GM06990 (cell line): ENCODE measurements at regions not wholly inside any gene's neighbourhood (a gene's known extent, or its start where the extent isn't known, plus 50 kb on each side); places are given as distances from the start of the nearest gene placed in this dataset.

Experiments used
- DNase-seq: peaks from one replicate; pipeline ENCODE4 v3.0.0-alpha.2; 2011; ENCODE audit not compliant: insufficient read length; ENCODE audit errors: extremely low read depth
- H3K27me3 ChIP-seq: replicated peaks from 2 replicates; pipeline ENCODE4 v1.6.0; 2011; ENCODE audit warnings: low read length; ENCODE audit not compliant: control insufficient read depth, insufficient read depth
- H3K36me3 ChIP-seq: 2 replicates; pipeline ENCODE4 v1.5.1; 2011; ENCODE audit warnings: low read length; ENCODE audit not compliant: control insufficient read depth, insufficient read depth
- H3K4me3 ChIP-seq: replicated peaks from 2 replicates; pipeline ENCODE4 v1.5.1; 2011; ENCODE audit warnings: low read depth, mild to moderate bottlenecking, control low read depth, low read length
- CTCF ChIP-seq: IDR thresholded peaks from 2 replicates; pipeline ENCODE4 v1.5.1; 2011; ENCODE audit warnings: low read length, control low read depth, mild to moderate bottlenecking, inconsistent platforms; ENCODE audit not compliant: insufficient read depth, poor library complexity, severe bottlenecking

- TF ChIP-seq CTCF: no peak
- Histone ChIP-seq H3K4me3 (no peak overlapping the region), H3K36me3 (no peaks in the 10 kb centered on the region), H3K27me3 (no peaks in the 10 kb centered on the region; the same call in 1 of the 2 replicates)
- DNase-seq: no peak
These were observed 289.3 kb upstream of the TNP1 start for GRCh38 chr2:217149087-217149660.

GRCh38 chr2:217147818-217148217 is 288.0 kb upstream of the TNP1 start:
- no peaks in the 10 kb centered on the region for H3K36me3 ChIP-seq
- no peak for TF ChIP-seq CTCF
- H3K27me3 ChIP-seq: no peaks in the 10 kb centered on the region; the same call in 1 of the 2 replicates
- H3K4me3 ChIP-seq: no peak overlapping the region
- DNase-seq: no peak

GRCh38 chr2:217146956-217147355 is 287.1 kb upstream of the TNP1 start:
- H3K27me3 ChIP-seq: no peaks in the 10 kb centered on the region; the same call in 1 of the 2 replicates
- H3K36me3 ChIP-seq: no peaks in the 10 kb centered on the region
- H3K4me3 ChIP-seq: no peak overlapping the region
- no peak for DNase-seq
- no peak for TF ChIP-seq CTCF

GRCh38 chr2:217142649-217143266 is 282.9 kb upstream of the TNP1 start:
- no peak for DNase-seq
- Histone ChIP-seq H3K4me3 (no peak overlapping the region), H3K36me3 (no peaks in the 10 kb centered on the region), H3K27me3 (no peaks in the 10 kb centered on the region)
- TF ChIP-seq CTCF: peak; percentile 66

- no peak for TF ChIP-seq CTCF
These were observed 278.4 kb upstream of the TNP1 start for GRCh38 chr2:217138284-217138683.

More at GRCh38 chr2:217138284-217138683, 278.4 kb upstream of the TNP1 start:
- H3K36me3 ChIP-seq: no peaks in the 10 kb centered on the region
- H3K4me3 ChIP-seq: no peak overlapping the region
- H3K27me3 ChIP-seq: no peaks in the 10 kb centered on the region
- no peak for DNase-seq
